ENCODE measurements at regions not wholly inside any gene's neighbourhood (a gene's known extent, or its start where the extent isn't known, plus 50 kb on each side); places are given as distances from the start of the nearest gene placed in this dataset.

GRCh38 chr14:26123459-26123858, 474.4 kb downstream of the NOVA1 start:
- DNase-seq: no peak
- no peak overlapping the region for H3K4me3 ChIP-seq
- no peaks in the 10 kb centered on the region for H3K36me3 ChIP-seq
- no peaks in the 10 kb centered on the region for H3K9me3 ChIP-seq
- no peaks in the 10 kb centered on the region for H3K27me3 ChIP-seq

DNA sequence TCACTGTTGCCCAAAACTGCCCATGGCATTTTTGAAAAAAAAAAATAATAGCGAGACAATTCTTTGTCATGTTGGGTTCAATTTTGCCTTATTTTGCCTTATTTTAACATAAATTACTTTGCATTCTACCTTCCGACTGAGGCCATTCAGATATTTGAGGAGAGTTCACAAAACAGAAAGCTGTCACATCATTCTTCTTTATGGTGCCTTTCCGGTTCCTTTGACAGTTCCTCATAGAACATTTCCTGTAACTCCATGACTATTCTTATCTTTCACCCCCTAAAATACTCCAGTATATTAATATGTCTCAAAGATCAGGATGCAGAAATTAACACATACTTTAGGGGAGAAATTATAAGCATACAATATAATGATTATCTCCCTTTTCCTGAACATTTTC, 476.7 kb downstream of the NOVA1 start:
- Histone ChIP-seq H3K27me3 (no peaks in the 10 kb centered on the region), H3K36me3 (no peaks in the 10 kb centered on the region), H3K9me3 (no peaks in the 10 kb centered on the region), H3K4me3 (no peak overlapping the region)
- no peak for DNase-seq

GRCh38 chr14:26113911-26114640, 483.8 kb downstream of the NOVA1 start:
- Histone ChIP-seq H3K27me3 (no peaks in the 10 kb centered on the region), H3K9me3 (no peaks in the 10 kb centered on the region), H3K4me3 (no peak overlapping the region), H3K36me3 (no peaks in the 10 kb centered on the region)
- DNase-seq: no peak

- no peaks in the 10 kb centered on the region for H3K27me3 ChIP-seq
- no peaks in the 10 kb centered on the region for H3K9me3 ChIP-seq
- no peak for DNase-seq
- H3K4me3 ChIP-seq: no peak overlapping the region
- H3K36me3 ChIP-seq: no peaks in the 10 kb centered on the region
These were observed 493.1 kb downstream of the NOVA1 start for GRCh38 chr14:26104717-26105116.

GRCh38 chr14:26097852-26098251, 500.0 kb downstream of the NOVA1 start:
- no peak for DNase-seq
- Histone ChIP-seq H3K27me3 (no peaks in the 10 kb centered on the region), H3K4me3 (no peak overlapping the region), H3K36me3 (no peaks in the 10 kb centered on the region), H3K9me3 (no peaks in the 10 kb centered on the region)

DNA sequence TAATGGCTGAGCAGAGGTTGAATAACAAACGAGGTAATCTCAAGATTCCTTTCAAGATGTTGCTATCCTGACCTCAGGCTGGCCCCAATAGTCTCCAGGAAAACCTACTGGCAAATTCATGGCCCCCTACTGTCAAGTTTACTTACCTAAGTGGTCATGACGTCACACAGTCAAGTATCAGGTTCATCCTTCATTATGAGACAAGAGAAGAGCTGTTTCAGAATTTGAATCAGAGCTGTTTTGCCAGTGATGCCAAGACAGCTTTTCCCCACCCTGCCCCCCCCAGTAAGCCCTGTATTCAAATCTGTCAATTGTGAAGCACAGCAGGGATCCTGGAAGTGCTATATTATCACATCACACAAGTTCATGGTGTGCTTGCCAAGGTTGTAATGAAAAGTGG, 509.6 kb downstream of the NOVA1 start:
- H3K27me3 ChIP-seq: no peaks in the 10 kb centered on the region
- H3K4me3 ChIP-seq: no peak overlapping the region
- DNase-seq: no peak
- H3K36me3 ChIP-seq: no peaks in the 10 kb centered on the region
- no peaks in the 10 kb centered on the region for H3K9me3 ChIP-seq

GRCh38 chr14:26081043-26081442, 516.8 kb downstream of the NOVA1 start:
- DNase-seq: no peak
- Histone ChIP-seq H3K27me3 (no peaks in the 10 kb centered on the region), H3K36me3 (no peaks in the 10 kb centered on the region), H3K4me3 (no peak overlapping the region), H3K9me3 (no peaks in the 10 kb centered on the region)

DNA sequence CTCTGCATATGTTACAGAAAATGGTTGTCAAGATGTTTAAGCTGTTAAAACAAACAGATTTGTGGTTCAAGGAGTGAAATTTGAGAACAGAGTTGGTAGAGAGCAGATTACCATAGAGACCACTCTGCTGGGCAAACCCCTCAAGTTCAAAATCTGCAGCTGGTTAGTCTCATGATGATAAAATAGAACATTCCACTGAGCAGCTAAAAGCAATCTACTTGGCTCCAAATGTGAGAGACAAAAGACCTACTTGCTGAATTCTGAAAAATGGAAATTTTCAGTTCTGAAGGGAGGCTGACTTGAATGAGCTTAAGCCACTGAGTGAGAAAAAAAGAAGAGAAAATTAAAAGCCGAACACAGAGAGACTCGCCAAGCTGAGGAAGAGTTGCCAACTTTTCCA, 519.3 kb downstream of the NOVA1 start:
- no peaks in the 10 kb centered on the region for H3K9me3 ChIP-seq
- H3K4me3 ChIP-seq: no peak overlapping the region
- no peak for DNase-seq
- H3K27me3 ChIP-seq: no peaks in the 10 kb centered on the region
- no peaks in the 10 kb centered on the region for H3K36me3 ChIP-seq

- H3K9me3 ChIP-seq: no peaks in the 10 kb centered on the region
- H3K27me3 ChIP-seq: no peaks in the 10 kb centered on the region
- H3K4me3 ChIP-seq: no peak overlapping the region
- DNase-seq: no peak
- no peaks in the 10 kb centered on the region for H3K36me3 ChIP-seq
These were observed 522.9 kb downstream of the NOVA1 start for GRCh38 chr14:26074892-26075291.

DNA sequence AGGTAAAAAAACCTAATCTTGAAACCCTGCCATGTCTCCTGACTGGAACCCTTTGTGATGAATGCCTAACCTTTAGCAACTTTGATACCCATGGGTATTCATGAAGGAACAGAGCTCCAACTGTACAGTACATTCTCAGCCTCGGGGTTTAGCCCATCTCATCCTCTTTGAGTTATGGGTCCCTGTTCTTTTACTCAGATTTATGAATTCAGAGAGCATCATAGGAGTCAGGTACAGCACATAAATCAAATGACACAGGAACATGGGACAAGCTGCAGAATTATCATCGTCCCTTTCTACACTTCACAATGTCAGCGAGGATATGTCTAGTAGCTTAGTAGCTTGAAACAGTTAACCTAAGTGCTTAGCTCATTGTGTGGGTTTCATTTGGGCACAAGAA, 527.4 kb downstream of the NOVA1 start:
- no peak for DNase-seq
- Histone ChIP-seq H3K36me3 (no peaks in the 10 kb centered on the region), H3K27me3 (no peaks in the 10 kb centered on the region), H3K4me3 (no peak overlapping the region), H3K9me3 (no peaks in the 10 kb centered on the region)

DNA sequence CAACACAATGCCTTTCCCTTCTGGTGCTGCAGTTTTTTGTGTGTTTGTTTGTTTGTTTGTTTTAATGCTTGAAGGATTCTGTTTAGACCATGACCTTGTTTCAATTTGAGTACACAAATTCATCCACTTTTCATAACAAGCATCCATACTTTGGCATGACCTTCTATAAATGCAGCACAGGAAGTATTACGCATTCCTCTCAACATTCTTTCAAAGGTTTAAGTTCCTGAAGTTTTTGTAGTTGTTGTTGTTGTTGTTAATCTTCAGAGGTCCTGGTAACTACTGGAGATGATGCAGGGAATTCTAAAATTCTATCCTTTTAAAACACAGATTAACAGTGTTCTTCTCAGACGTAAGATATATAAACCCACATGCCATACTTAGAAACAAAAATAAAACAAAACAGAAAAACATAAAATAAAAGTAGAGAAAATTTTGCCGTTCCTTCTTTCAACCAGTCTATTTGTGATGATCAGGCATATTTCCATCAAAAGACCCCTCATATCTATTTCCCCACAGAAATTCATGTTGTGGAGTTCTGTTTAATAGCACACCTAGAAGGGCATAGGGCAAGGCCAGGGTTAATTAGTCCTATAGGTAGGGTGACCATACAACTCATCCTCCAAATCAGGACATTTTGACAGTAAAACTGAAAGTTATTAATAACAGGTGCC, 529.9 kb downstream of the NOVA1 start:
- Histone ChIP-seq H3K27me3 (no peaks in the 10 kb centered on the region), H3K36me3 (no peaks in the 10 kb centered on the region), H3K9me3 (no peaks in the 10 kb centered on the region), H3K4me3 (no peak overlapping the region)
- no peak for DNase-seq

DNA sequence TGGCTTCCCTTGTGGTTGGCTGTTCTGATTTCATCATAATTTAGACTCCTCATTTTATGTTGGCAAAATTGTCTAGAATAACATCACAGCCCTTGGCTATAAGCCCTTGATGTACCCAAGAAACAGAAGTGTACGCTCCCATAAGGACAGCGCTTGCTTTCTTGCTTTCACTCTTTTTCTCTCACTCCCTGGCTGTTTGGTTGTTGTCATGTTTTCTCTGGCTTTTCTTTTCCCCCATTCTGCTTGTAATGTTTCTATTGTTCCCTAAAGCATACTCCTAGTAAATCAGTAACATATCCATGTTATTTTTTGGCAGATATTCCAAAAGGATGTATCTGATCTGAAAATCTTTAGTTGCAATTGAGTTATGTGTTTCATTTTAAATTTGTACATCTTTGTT, 530.5 kb downstream of the NOVA1 start:
- H3K36me3 ChIP-seq: no peaks in the 10 kb centered on the region
- no peak for DNase-seq
- H3K27me3 ChIP-seq: no peaks in the 10 kb centered on the region
- no peaks in the 10 kb centered on the region for H3K9me3 ChIP-seq
- no peak overlapping the region for H3K4me3 ChIP-seq

GRCh38 chr14:26056036-26056616, 541.7 kb downstream of the NOVA1 start:
- H3K4me3 ChIP-seq: no peak overlapping the region
- no peaks in the 10 kb centered on the region for H3K27me3 ChIP-seq
- no peaks in the 10 kb centered on the region for H3K9me3 ChIP-seq
- H3K36me3 ChIP-seq: no peaks in the 10 kb centered on the region
- DNase-seq: no peak

DNA sequence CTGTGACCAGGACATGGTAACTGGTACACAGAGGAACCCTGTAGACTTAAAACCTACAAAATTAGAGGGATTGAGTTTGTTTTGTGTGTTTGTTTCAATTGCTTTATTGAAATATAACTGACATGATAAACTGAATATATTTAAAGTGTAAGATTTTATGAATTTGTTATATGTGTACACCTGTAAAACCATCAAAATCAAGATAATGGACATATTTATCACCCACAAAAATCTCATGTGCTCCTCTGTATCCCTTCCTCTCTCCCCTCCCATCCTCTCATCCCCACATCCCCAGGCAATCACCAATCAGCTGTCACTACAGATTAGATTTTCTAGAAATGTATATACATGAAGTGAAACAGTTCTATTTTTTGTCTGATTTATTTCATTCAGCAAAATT, 565.5 kb downstream of the NOVA1 start:
- no peaks in the 10 kb centered on the region for H3K9me3 ChIP-seq
- H3K27me3 ChIP-seq: no peaks in the 10 kb centered on the region
- no peak for DNase-seq
- no peak overlapping the region for H3K4me3 ChIP-seq
- H3K36me3 ChIP-seq: no peaks in the 10 kb centered on the region

GRCh38 chr14:26026384-26026783, 571.4 kb downstream of the NOVA1 start:
- no peak overlapping the region for H3K4me3 ChIP-seq
- no peaks in the 10 kb centered on the region for H3K9me3 ChIP-seq
- no peaks in the 10 kb centered on the region for H3K27me3 ChIP-seq
- no peak for DNase-seq
- no peaks in the 10 kb centered on the region for H3K36me3 ChIP-seq

DNA sequence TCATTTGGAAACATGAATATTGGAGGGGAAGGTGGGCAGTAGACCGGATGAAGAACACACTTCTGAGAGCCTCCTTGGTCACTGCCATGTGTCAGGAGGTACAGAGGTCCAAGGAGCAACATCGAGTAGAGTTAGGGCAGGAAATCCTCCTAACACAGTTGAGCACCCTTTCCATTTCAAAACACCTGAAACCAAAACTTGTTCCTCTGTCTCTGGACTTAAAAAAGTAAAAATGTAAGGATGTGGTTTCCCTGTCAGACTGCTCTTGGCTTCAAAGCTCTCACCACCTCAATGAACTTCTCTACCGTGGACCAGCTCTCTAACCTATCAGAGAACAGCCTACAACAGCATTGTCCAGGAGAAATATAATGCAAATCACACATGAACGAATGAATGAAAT, 573.9 kb downstream of the NOVA1 start:
- DNase-seq: no peak
- no peak overlapping the region for H3K4me3 ChIP-seq
- no peaks in the 10 kb centered on the region for H3K27me3 ChIP-seq
- H3K9me3 ChIP-seq: no peaks in the 10 kb centered on the region
- H3K36me3 ChIP-seq: no peaks in the 10 kb centered on the region

DNA sequence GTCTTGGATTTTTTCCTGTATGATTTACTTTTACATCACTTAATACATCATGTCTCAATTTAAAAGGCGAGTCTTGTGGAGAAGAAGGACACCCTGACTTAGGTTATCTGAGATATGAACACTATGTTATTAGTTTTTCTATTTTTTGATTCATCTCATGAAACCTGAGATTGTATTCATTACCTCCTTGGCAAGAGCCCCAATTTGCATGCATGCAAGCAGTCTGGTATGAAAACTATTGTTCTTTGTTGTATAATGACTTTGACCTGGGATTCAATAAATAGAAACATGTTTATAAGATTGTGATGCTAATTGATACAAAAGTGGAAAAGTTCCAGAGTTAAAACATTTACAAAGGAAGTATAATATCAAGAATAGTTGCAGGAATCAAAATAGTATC, 576.1 kb downstream of the NOVA1 start:
- DNase-seq: no peak
- Histone ChIP-seq H3K4me3 (no peak overlapping the region), H3K36me3 (no peaks in the 10 kb centered on the region), H3K9me3 (no peaks in the 10 kb centered on the region), H3K27me3 (no peaks in the 10 kb centered on the region)

DNA sequence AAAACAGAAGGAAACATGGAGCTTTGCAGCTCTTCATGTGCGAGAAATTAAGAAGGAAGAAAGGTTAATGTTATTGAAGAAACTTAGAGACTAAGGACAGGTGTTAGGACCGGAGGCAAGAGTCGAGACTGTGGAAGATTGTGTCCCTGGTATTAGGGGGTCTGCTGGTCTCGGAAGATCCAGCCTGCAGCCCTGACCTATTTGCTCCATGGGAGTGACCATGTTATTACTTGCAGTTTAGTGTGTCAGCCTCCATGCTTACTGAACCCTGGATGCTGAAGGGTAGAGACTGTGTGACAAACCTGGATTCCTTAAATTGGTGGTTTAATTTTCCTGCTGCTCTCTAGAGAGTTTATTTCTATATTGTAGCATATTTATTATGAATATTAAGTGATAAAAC, 580.6 kb downstream of the NOVA1 start:
- no peak overlapping the region for H3K4me3 ChIP-seq
- no peak for DNase-seq
- H3K9me3 ChIP-seq: no peaks in the 10 kb centered on the region
- no peaks in the 10 kb centered on the region for H3K27me3 ChIP-seq
- no peaks in the 10 kb centered on the region for H3K36me3 ChIP-seq
